ENCODE measurements at regions not wholly inside any gene's neighbourhood (a gene's known extent, or its start where the extent isn't known, plus 50 kb on each side); places are given as distances from the start of the nearest gene placed in this dataset.
"Not testable (repeated sequence)": the region's sequence is repeated elsewhere in the genome, so short reads cannot be mapped to it uniquely, and the experiment has no call there.

- not testable (repeated sequence) for DNase-seq
These were observed 722.7 kb downstream of the DIAPH3 start for GRCh38 chr13:59441068-59441467.

GRCh38 chr13:59441596-59442280 is 722.0 kb downstream of the DIAPH3 start:
- DNase-seq: no peak

- DNase-seq: no peak
These were observed 721.3 kb downstream of the DIAPH3 start for GRCh38 chr13:59442461-59442860.

GRCh38 chr13:59442944-59443486 is 720.7 kb downstream of the DIAPH3 start:
- DNase-seq: no peak

GRCh38 chr13:59444210-59444857 is 719.4 kb downstream of the DIAPH3 start:
- no peak for DNase-seq

- DNase-seq: no peak
These were observed 717.9 kb downstream of the DIAPH3 start for GRCh38 chr13:59445812-59446211.

GRCh38 chr13:59446391-59446790 is 717.3 kb downstream of the DIAPH3 start:
- no peak for DNase-seq

GRCh38 chr13:59447031-59447430 is 716.7 kb downstream of the DIAPH3 start:
- no peak for DNase-seq

GRCh38 chr13:59447846-59448620 is 715.7 kb downstream of the DIAPH3 start:
- no peak for DNase-seq

- no peak for DNase-seq
These were observed 714.0 kb downstream of the DIAPH3 start for GRCh38 chr13:59449750-59450149.

GRCh38 chr13:59450229-59450628 is 713.5 kb downstream of the DIAPH3 start:
- DNase-seq: no peak

- no peak for DNase-seq
These were observed 712.5 kb downstream of the DIAPH3 start for GRCh38 chr13:59451236-59451635.

- DNase-seq: no peak
These were observed 711.4 kb downstream of the DIAPH3 start for GRCh38 chr13:59452189-59452890.

- DNase-seq: no peak
These were observed 704.7 kb downstream of the DIAPH3 start for GRCh38 chr13:59458908-59459579.

GRCh38 chr13:59459972-59460371 is 703.8 kb downstream of the DIAPH3 start:
- DNase-seq: no peak

GRCh38 chr13:59461411-59461810 is 702.3 kb downstream of the DIAPH3 start:
- no peak for DNase-seq

GRCh38 chr13:59463023-59463422 is 700.7 kb downstream of the DIAPH3 start:
- DNase-seq: no peak

- no peak for DNase-seq
These were observed 698.8 kb downstream of the DIAPH3 start for GRCh38 chr13:59464926-59465325.

GRCh38 chr13:59468396-59468795 is 695.3 kb downstream of the DIAPH3 start:
- DNase-seq: no peak

GRCh38 chr13:59471106-59471505 is 692.6 kb downstream of the DIAPH3 start:
- DNase-seq: no peak

- DNase-seq: no peak
These were observed 691.6 kb downstream of the DIAPH3 start for GRCh38 chr13:59472134-59472533.

- no peak for DNase-seq
These were observed 689.0 kb downstream of the DIAPH3 start for GRCh38 chr13:59474696-59475095.
